Neural progenitor cell (in vitro differentiated cells): ENCODE measurements at regions not wholly inside any gene's neighbourhood (a gene's known extent, or its start where the extent isn't known, plus 50 kb on each side); places are given as distances from the start of the nearest gene placed in this dataset.

Source experiments
- DNase-seq: peaks from one replicate; pipeline ENCODE4 v3.0.0-alpha.2; 2016; ENCODE audit warnings: low spot score
- H2AFZ ChIP-seq: fragments of 200-600 bp; sonication (generic); replicated peaks from 2 replicates; pipeline ENCODE4 v1.6.1; 2016; ENCODE audit warnings: antibody characterized with exemption
- H3F3A ChIP-seq: fragments of 200-600 bp; sonication (generic); 2 replicates; pipeline ENCODE4 v1.6.1; 2016; ENCODE audit warnings: antibody characterized with exemption, low read depth
- H3K27ac ChIP-seq: fragments of 200-600 bp; sonication (generic); 2 replicates; pipeline ENCODE4 v1.5.1; 2016; ENCODE audit warnings: mild to moderate bottlenecking
- H3K27me3 ChIP-seq: fragments of 200-600 bp; sonication (generic); 2 replicates; pipeline ENCODE4 v1.6.1; 2016; ENCODE audit warnings: mild to moderate bottlenecking, moderate library complexity
- H3K36me3 ChIP-seq: fragments of 200-600 bp; sonication (generic); 2 replicates; pipeline ENCODE4 v1.5.1; 2016
- H3K4me1 ChIP-seq: fragments of 200-600 bp; sonication (generic); 2 replicates; pipeline ENCODE4 v1.6.1; 2016; ENCODE audit warnings: mixed run types
- H3K4me2 ChIP-seq: fragments of 200-600 bp; sonication (generic); 2 replicates; pipeline ENCODE4 v1.6.1; 2016
- H3K4me3 ChIP-seq: fragments of 200-600 bp; sonication (generic); 2 replicates; pipeline ENCODE4 v1.5.1; 2016
- H3K79me2 ChIP-seq: fragments of 200-600 bp; sonication (generic); 2 replicates; pipeline ENCODE4 v1.6.1; 2016; ENCODE audit warnings: low read depth
- H3K9ac ChIP-seq: fragments of 200-600 bp; sonication (generic); 2 replicates; pipeline ENCODE4 v1.6.1; 2016
- H3K9me3 ChIP-seq: fragments of 200-600 bp; sonication (generic); 2 replicates; pipeline ENCODE4 v1.5.1; 2016; ENCODE audit warnings: low read depth
- H4K20me1 ChIP-seq: fragments of 200-600 bp; sonication (generic); 2 replicates; pipeline ENCODE4 v1.6.1; 2016; ENCODE audit warnings: low read depth
- H3K27ac Mint-ChIP-seq: 3 replicates; pipeline ENCODE4 v1.8.0; 2021; ENCODE audit warnings: mixed read lengths
- H3K27me3 Mint-ChIP-seq: 2 replicates; pipeline ENCODE4 v1.8.0; 2022; ENCODE audit warnings: low read depth, mild to moderate bottlenecking, inconsistent platforms, moderate library complexity, mixed read lengths; ENCODE audit not compliant: insufficient read depth
- H3K36me3 Mint-ChIP-seq: 3 replicates; pipeline ENCODE4 v1.8.0; 2021; ENCODE audit warnings: mixed read lengths
- H3K4me1 Mint-ChIP-seq: 3 replicates; pipeline ENCODE4 v1.8.0; 2021; ENCODE audit warnings: mixed read lengths
- H3K4me3 Mint-ChIP-seq: 3 replicates; pipeline ENCODE4 v1.8.0; 2021; ENCODE audit warnings: mild to moderate bottlenecking, moderate library complexity, mixed read lengths
- H3K9me3 Mint-ChIP-seq: 3 replicates; pipeline ENCODE4 v1.8.0; 2020; ENCODE audit warnings: mixed read lengths
- CTCF ChIP-seq: fragments of 200-600 bp; sonication (generic); IDR thresholded peaks from 2 replicates; pipeline ENCODE4 v1.5.1; 2017; ENCODE audit warnings: antibody characterized with exemption, mild to moderate bottlenecking
- EZH2 ChIP-seq: fragments of 200-600 bp; sonication (generic); IDR thresholded peaks from 2 replicates; pipeline ENCODE4 v1.6.1; 2017; ENCODE audit warnings: antibody characterized with exemption, mild to moderate bottlenecking, moderate library complexity
- EZH2phosphoT487 ChIP-seq: fragments of 200-600 bp; sonication (generic); IDR thresholded peaks from 2 replicates; pipeline ENCODE4 v1.6.1; 2017; ENCODE audit warnings: antibody characterized with exemption

DNA sequence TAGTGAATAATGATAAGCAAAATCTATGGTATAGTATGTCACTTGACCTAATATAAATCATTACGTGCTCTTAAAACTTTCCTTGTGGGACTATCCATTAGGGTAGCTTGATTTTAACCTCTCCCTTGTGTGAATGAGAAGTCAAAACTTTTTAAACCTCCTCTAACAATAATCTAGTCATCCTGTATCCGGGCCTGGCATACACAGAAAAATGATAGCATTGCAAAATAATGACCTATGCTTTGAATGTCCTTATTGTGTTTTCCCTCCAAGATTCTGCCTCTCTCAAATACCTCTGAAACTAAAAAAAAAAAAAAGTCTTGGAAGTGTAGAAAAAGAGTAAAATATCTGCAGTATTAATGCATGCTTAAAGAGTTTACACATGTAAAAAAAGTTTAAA, 250.0 kb upstream of the NDST3 start:
- no peak for DNase-seq
- Histone ChIP-seq H3K27me3 (no peaks in the 10 kb centered on the region), H3K9me3 (no peaks in the 10 kb centered on the region), H3K79me2 (no peaks in the 10 kb centered on the region), H3K9ac (no peak overlapping the region), H3K4me2 (no peak overlapping the region), H3K36me3 (no peaks in the 10 kb centered on the region), H2AFZ (no peak overlapping the region), H4K20me1 (no peaks in the 10 kb centered on the region), H3K4me3 (no peak overlapping the region), H3K4me1 (no peaks in the 10 kb centered on the region), H3F3A (no peaks in the 10 kb centered on the region), H3K27ac (no peak overlapping the region)
- Mint-ChIP-seq H3K27me3 (no peaks in the 10 kb centered on the region), H3K4me3 (no peak overlapping the region), H3K27ac (no peak overlapping the region), H3K4me1 (peaks cover 8% of the 10 kb centered on the region), H3K9me3 (no peaks in the 10 kb centered on the region), H3K36me3 (no peaks in the 10 kb centered on the region)
- TF ChIP-seq EZH2 (no peak), CTCF (no peak), EZH2phosphoT487 (no peak)

- H2AFZ ChIP-seq: no peak overlapping the region
- Mint-ChIP-seq H3K9me3 (no peaks in the 10 kb centered on the region), H3K27me3 (no peaks in the 10 kb centered on the region), H3K36me3 (no peaks in the 10 kb centered on the region), H3K4me1 (peaks cover 8% of the 10 kb centered on the region), H3K27ac (no peak overlapping the region), H3K4me3 (no peak overlapping the region)
- no peak overlapping the region for H3K27ac ChIP-seq
- H3K4me1 ChIP-seq: no peaks in the 10 kb centered on the region
- H3K9me3 ChIP-seq: no peaks in the 10 kb centered on the region
- H3K9ac ChIP-seq: no peak overlapping the region
- H3K36me3 ChIP-seq: no peaks in the 10 kb centered on the region
- DNase-seq: no peak
- no peaks in the 10 kb centered on the region for H3K79me2 ChIP-seq
- H3K4me3 ChIP-seq: no peak overlapping the region
- no peaks in the 10 kb centered on the region for H3F3A ChIP-seq
- no peaks in the 10 kb centered on the region for H4K20me1 ChIP-seq
- TF ChIP-seq EZH2phosphoT487 (no peak), CTCF (no peak), EZH2 (no peak)
- no peak overlapping the region for H3K4me2 ChIP-seq
- no peaks in the 10 kb centered on the region for H3K27me3 ChIP-seq
These were observed 247.7 kb upstream of the NDST3 start for GRCh38 chr4:117786566-117786965.

DNA sequence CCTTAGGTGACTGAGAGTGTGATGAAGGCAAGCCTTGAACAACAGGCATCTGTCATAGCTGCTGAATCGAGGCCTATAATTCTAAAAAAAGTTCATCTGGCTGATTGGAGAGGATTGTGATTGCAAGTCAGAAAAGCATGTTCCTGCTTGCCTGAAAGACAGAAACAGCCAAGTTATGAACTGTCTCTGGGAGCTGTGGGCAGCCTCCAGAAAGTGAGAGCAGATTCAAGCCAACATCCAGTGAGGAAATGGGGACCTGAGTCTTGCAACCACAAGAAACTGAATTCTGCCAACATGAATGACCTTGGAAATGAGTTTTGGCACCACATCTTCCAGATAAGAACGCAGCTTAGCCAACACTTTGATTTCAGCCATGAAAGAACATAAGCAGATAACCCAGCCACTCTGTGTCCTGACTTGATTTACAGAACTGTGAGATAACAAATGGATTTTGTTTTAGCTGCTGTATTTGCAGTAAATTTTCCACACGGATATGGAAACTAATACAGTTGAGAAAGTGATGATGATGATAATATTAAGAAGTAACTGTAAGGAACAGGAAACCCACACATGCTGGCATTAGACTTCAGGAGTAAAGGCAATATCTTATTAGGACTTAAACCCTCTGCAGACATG, 240.3 kb upstream of the NDST3 start:
- H3K27me3 Mint-ChIP-seq: no peaks in the 10 kb centered on the region
- H3K27ac ChIP-seq: no peak overlapping the region
- H3K4me2 ChIP-seq: no peak overlapping the region
- H3F3A ChIP-seq: no peaks in the 10 kb centered on the region
- H3K4me1 ChIP-seq: no peaks in the 10 kb centered on the region
- H3K4me3 Mint-ChIP-seq: no peak overlapping the region
- H3K4me3 ChIP-seq: no peak overlapping the region
- no peak overlapping the region for H2AFZ ChIP-seq
- no peaks in the 10 kb centered on the region for H3K36me3 Mint-ChIP-seq
- no peaks in the 10 kb centered on the region for H3K79me2 ChIP-seq
- H3K4me1 Mint-ChIP-seq: peaks cover 2% of the 10 kb centered on the region
- H3K9ac ChIP-seq: no peak overlapping the region
- H3K27me3 ChIP-seq: no peaks in the 10 kb centered on the region
- no peaks in the 10 kb centered on the region for H3K9me3 ChIP-seq
- no peaks in the 10 kb centered on the region for H3K9me3 Mint-ChIP-seq
- no peak for DNase-seq
- TF ChIP-seq CTCF (no peak), EZH2 (no peak), EZH2phosphoT487 (no peak)
- H3K27ac Mint-ChIP-seq: no peak overlapping the region
- no peaks in the 10 kb centered on the region for H3K36me3 ChIP-seq
- no peaks in the 10 kb centered on the region for H4K20me1 ChIP-seq
